Smooth muscle cell (in vitro differentiated cells): ENCODE measurements at regions not wholly inside any gene's neighbourhood (a gene's known extent, or its start where the extent isn't known, plus 50 kb on each side); places are given as distances from the start of the nearest gene placed in this dataset.

ENCODE experiments used
- DNase-seq: peaks from one replicate; lab custom pipeline; 2025; ENCODE audit not compliant: unreplicated experiment; lab: John Stamatoyannopoulos, UW
- H2AFZ ChIP-seq: fragments of 200-600 bp; sonication (generic); 2 replicates; pipeline ENCODE4 v1.6.0; 2016; ENCODE audit warnings: antibody characterized with exemption, low read depth, mild to moderate bottlenecking
- H3F3A ChIP-seq: fragments of 200-600 bp; sonication (generic); 2 replicates; pipeline ENCODE4 v1.6.0; 2017; ENCODE audit warnings: antibody characterized with exemption, low read depth
- H3K27ac ChIP-seq: fragments of 200-600 bp; sonication (generic); 2 replicates; pipeline ENCODE4 v1.5.1; 2016; ENCODE audit warnings: low read depth, mild to moderate bottlenecking
- H3K27me3 ChIP-seq: fragments of 200-600 bp; sonication (generic); 2 replicates; pipeline ENCODE4 v1.6.1; 2016; ENCODE audit warnings: low read depth, mild to moderate bottlenecking
- H3K36me3 ChIP-seq: fragments of 200-600 bp; sonication (generic); 2 replicates; pipeline ENCODE4 v1.5.1; 2016; ENCODE audit warnings: low read depth
- H3K4me1 ChIP-seq: fragments of 200-600 bp; sonication (generic); 2 replicates; pipeline ENCODE4 v1.5.1; 2016; ENCODE audit warnings: low read depth
- H3K4me2 ChIP-seq: fragments of 200-600 bp; sonication (generic); 2 replicates; pipeline ENCODE4 v1.6.0; 2016; ENCODE audit warnings: mild to moderate bottlenecking
- H3K4me3 ChIP-seq: fragments of 200-600 bp; sonication (generic); 2 replicates; pipeline ENCODE4 v1.5.1; 2016; ENCODE audit warnings: mild to moderate bottlenecking
- H3K79me2 ChIP-seq: fragments of 200-600 bp; sonication (generic); 2 replicates; pipeline ENCODE4 v1.6.0; 2016; ENCODE audit warnings: low read depth, mild to moderate bottlenecking
- H3K9ac ChIP-seq: fragments of 200-600 bp; sonication (generic); 2 replicates; pipeline ENCODE4 v1.6.0; 2016; ENCODE audit warnings: low read depth
- H3K9me3 ChIP-seq: fragments of 200-600 bp; sonication (generic); replicated peaks from 2 replicates; pipeline ENCODE4 v1.5.1; 2016; ENCODE audit warnings: low read depth
- H4K20me1 ChIP-seq: fragments of 200-600 bp; sonication (generic); 2 replicates; pipeline ENCODE4 v1.6.0; 2016; ENCODE audit warnings: low read depth
- WGBS: methylation state at CpG from one replicate; pipeline ENCODE4 v1.1.7; 2016; ENCODE audit warnings: low lambda C conversion rate; 5-methylcytosine and 5-hydroxymethylcytosine counted together
- TF ChIP-seq, protein P1 (sequence below): fragments of 200-600 bp; sonication (generic); IDR thresholded peaks from 2 replicates; pipeline ENCODE4 v1.5.1; 2017; ENCODE audit warnings: borderline replicate concordance, mild to moderate bottlenecking, antibody characterized with exemption; ENCODE audit not compliant: insufficient read depth, poor library complexity, severe bottlenecking

DNA sequence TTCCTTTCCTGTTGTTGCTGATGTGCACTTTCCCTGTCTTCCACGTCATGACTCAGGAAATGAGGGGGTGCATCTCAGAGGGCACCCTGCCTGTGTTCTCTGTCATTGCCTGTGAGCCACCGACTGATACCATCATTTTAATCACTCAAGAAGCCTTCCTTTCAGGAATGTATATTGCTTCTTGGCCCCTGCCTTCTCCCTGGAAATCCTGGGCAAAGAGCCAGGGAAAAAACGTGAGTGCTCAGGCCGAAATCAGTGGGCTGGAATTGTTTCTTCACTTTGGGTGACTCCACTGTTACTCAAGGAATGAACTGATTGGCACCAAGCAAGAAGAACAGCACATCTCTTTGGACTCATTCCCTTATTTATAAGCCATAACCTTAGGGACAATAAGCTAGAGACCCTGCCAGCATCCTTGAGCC lies 126.1 kb downstream of the SNX18 start:
- Histone ChIP-seq H4K20me1 (no peaks in the 10 kb centered on the region), H3K79me2 (no peaks in the 10 kb centered on the region), H2AFZ (no peak overlapping the region), H3K27me3 (no peaks in the 10 kb centered on the region), H3K9me3 (no peaks in the 10 kb centered on the region), H3K4me2 (no peak overlapping the region), H3F3A (no peaks in the 10 kb centered on the region), H3K27ac (no peak overlapping the region), H3K9ac (no peak overlapping the region), H3K4me1 (peaks cover 13% of the 10 kb centered on the region), H3K4me3 (no peak overlapping the region), H3K36me3 (no peaks in the 10 kb centered on the region)
- DNase-seq: no peak
- 56% methylated on average over 4 of the region's 4 CpGs for WGBS
- TF ChIP-seq, protein P1, sequence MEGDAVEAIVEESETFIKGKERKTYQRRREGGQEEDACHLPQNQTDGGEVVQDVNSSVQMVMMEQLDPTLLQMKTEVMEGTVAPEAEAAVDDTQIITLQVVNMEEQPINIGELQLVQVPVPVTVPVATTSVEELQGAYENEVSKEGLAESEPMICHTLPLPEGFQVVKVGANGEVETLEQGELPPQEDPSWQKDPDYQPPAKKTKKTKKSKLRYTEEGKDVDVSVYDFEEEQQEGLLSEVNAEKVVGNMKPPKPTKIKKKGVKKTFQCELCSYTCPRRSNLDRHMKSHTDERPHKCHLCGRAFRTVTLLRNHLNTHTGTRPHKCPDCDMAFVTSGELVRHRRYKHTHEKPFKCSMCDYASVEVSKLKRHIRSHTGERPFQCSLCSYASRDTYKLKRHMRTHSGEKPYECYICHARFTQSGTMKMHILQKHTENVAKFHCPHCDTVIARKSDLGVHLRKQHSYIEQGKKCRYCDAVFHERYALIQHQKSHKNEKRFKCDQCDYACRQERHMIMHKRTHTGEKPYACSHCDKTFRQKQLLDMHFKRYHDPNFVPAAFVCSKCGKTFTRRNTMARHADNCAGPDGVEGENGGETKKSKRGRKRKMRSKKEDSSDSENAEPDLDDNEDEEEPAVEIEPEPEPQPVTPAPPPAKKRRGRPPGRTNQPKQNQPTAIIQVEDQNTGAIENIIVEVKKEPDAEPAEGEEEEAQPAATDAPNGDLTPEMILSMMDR: no peak

DNA sequence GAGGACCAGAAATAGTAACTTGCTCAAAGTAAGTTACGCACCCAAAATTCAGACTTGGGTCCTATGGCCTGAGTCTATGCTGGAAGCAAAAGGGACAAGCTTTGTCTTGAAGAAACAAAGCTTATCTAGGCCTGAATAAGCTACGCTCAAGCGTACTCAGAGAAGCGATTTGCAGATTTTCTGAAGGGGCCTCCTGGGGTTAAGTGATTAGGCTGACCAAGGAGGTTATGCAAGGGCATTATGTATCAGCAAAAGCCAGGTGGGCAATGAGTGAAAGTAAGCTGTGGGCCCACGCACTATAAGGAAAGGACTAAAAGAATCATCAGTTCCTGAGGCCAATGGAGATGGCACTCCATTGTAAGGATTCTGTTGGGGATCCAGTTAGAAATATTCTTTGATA lies 122.1 kb downstream of the SNX18 start:
- H3K27ac ChIP-seq: no peak overlapping the region
- H3K9me3 ChIP-seq: no peaks in the 10 kb centered on the region
- H3K9ac ChIP-seq: no peak overlapping the region
- H3K27me3 ChIP-seq: no peaks in the 10 kb centered on the region
- no peak for DNase-seq
- H3K79me2 ChIP-seq: no peaks in the 10 kb centered on the region
- no peak overlapping the region for H3K4me3 ChIP-seq
- 65% methylated on average over 5 of the region's 5 CpGs for WGBS
- H3K36me3 ChIP-seq: no peaks in the 10 kb centered on the region
- H3K4me1 ChIP-seq: no peaks in the 10 kb centered on the region
- TF ChIP-seq, protein P1: no peak
- H2AFZ ChIP-seq: no peak overlapping the region
- no peaks in the 10 kb centered on the region for H4K20me1 ChIP-seq
- no peaks in the 10 kb centered on the region for H3F3A ChIP-seq
- no peak overlapping the region for H3K4me2 ChIP-seq

DNA sequence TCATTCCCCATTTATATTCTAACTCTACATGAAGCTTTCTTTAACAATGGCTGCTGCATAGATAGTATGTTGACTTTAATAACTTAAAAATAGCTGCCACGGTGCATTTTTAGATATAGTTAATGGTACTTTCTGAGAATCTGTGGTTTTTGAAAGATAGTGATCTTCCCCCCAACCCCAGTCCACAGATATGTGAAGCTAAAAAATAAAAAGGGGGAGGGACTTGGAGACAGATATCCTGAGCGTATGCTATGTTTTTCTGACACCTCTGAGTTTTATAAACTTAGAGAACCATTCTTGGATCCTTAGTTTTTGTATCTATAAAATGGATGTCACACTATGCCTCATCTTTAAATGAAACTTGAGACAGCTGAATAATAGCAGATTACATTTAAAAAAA lies 120.5 kb downstream of the SNX18 start:
- H3K4me2 ChIP-seq: no peak overlapping the region
- H3K9me3 ChIP-seq: no peaks in the 10 kb centered on the region
- H3K36me3 ChIP-seq: no peaks in the 10 kb centered on the region
- H3F3A ChIP-seq: no peaks in the 10 kb centered on the region
- H3K79me2 ChIP-seq: no peaks in the 10 kb centered on the region
- no peak for DNase-seq
- no peak overlapping the region for H3K9ac ChIP-seq
- TF ChIP-seq, protein P1: no peak
- 93% methylated on average over 2 of the region's 2 CpGs for WGBS
- H3K27me3 ChIP-seq: no peaks in the 10 kb centered on the region
- no peaks in the 10 kb centered on the region for H4K20me1 ChIP-seq
- H3K27ac ChIP-seq: no peak overlapping the region
- H2AFZ ChIP-seq: no peak overlapping the region
- no peaks in the 10 kb centered on the region for H3K4me1 ChIP-seq
- no peak overlapping the region for H3K4me3 ChIP-seq

DNA sequence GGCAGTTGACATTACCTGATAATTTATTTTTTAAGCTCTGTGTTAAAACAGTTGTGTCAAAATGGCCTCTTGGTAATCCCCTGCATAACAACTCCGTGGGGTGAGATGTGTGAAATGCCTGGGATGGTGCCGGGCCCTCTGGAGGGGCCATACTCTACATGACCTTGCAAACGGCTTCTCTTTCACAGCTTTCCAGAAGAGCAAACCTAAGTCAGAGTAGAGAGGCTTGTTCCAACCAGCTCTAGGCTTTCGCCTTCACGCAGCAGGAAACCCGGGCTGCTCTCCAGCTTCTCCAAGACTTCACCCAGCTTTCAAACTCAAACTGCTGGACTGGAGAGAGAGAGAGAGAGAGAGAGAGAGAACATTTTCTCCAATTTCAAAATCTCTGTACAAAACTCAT lies 120.1 kb downstream of the SNX18 start:
- H3K9ac ChIP-seq: no peak overlapping the region
- H3K4me3 ChIP-seq: no peak overlapping the region
- no peak overlapping the region for H2AFZ ChIP-seq
- H3K4me1 ChIP-seq: no peaks in the 10 kb centered on the region
- H3K27me3 ChIP-seq: no peaks in the 10 kb centered on the region
- H3K79me2 ChIP-seq: no peaks in the 10 kb centered on the region
- H3K9me3 ChIP-seq: no peaks in the 10 kb centered on the region
- H3F3A ChIP-seq: no peaks in the 10 kb centered on the region
- TF ChIP-seq, protein P1: no peak
- H3K27ac ChIP-seq: no peak overlapping the region
- H3K36me3 ChIP-seq: no peaks in the 10 kb centered on the region
- H3K4me2 ChIP-seq: no peak overlapping the region
- no peaks in the 10 kb centered on the region for H4K20me1 ChIP-seq
- WGBS: 81% methylated on average over 6 of the region's 6 CpGs
- no peak for DNase-seq
